Coronary artery (tissue), 2 donors: ENCODE measurements at regions not wholly inside any gene's neighbourhood (a gene's known extent, or its start where the extent isn't known, plus 50 kb on each side); places are given as distances from the start of the nearest gene placed in this dataset.

Experiments used
- DNase-seq: peaks from one replicate; pipeline ENCODE4 v3.0.0-alpha.2; 2017; ENCODE audit warnings: low spot score
- H3K27ac ChIP-seq, 2 donors: fragments of 200-600 bp; sonication (generic); one replicate each; pipeline ENCODE4 v1.5.1; 2016 to 2019
- H3K4me3 ChIP-seq: fragments of 200-600 bp; sonication (generic); 2 replicates; pipeline ENCODE4 v1.5.1; 2016; ENCODE audit warnings: mild to moderate bottlenecking, moderate library complexity
- TF ChIP-seq, protein P1 (sequence below): fragments of 200-600 bp; sonication (generic); IDR thresholded peaks from one replicate; pipeline ENCODE4 v1.5.1; 2019; ENCODE audit warnings: antibody characterized with exemption

DNA sequence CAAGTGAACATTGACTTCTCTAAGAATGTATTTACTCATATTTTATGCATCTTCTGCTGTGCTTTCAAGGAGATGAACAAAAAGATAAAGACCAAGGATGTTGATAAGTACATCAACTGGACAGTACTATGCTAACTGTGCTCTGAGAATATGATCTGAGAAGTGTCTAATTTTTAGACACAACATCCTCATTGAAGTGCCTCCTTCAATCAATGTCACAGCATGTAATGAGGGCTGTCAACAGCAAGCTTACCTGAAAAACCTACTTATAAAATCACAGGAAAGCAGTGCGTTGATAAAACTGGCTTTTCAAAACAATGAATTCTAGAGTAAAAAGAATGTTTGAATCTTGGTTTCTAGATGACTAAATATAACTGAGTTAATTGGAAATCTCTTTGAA is 452.9 kb upstream of the DSEL start:
- H3K4me3 ChIP-seq = no peak overlapping the region
- H3K27ac ChIP-seq = no peak overlapping the region
- no peak for DNase-seq
- TF ChIP-seq, protein P1, sequence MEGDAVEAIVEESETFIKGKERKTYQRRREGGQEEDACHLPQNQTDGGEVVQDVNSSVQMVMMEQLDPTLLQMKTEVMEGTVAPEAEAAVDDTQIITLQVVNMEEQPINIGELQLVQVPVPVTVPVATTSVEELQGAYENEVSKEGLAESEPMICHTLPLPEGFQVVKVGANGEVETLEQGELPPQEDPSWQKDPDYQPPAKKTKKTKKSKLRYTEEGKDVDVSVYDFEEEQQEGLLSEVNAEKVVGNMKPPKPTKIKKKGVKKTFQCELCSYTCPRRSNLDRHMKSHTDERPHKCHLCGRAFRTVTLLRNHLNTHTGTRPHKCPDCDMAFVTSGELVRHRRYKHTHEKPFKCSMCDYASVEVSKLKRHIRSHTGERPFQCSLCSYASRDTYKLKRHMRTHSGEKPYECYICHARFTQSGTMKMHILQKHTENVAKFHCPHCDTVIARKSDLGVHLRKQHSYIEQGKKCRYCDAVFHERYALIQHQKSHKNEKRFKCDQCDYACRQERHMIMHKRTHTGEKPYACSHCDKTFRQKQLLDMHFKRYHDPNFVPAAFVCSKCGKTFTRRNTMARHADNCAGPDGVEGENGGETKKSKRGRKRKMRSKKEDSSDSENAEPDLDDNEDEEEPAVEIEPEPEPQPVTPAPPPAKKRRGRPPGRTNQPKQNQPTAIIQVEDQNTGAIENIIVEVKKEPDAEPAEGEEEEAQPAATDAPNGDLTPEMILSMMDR = no peak

DNA sequence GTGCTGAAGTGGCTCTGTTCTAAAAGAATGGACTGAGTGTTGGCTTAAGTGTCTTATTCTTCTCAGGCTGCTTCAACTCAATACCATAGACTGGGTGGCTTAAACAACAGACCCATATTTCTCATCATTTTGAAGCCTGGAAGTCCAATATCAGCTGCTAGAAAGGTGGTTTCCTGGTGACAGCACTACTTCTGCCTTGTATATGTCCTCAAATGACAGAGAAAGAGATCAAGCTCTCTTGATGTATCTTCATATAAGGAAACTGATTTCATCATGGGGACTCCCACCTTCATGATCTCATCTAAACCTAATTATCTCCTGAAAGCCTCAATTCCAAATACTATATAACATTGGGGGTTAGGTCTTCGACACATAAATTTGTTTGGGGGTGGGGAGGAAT is 449.7 kb upstream of the DSEL start:
- Histone ChIP-seq H3K4me3 (no peak overlapping the region), H3K27ac (no peak overlapping the region)
- TF ChIP-seq, protein P1 = no peak
- DNase-seq = no peak

DNA sequence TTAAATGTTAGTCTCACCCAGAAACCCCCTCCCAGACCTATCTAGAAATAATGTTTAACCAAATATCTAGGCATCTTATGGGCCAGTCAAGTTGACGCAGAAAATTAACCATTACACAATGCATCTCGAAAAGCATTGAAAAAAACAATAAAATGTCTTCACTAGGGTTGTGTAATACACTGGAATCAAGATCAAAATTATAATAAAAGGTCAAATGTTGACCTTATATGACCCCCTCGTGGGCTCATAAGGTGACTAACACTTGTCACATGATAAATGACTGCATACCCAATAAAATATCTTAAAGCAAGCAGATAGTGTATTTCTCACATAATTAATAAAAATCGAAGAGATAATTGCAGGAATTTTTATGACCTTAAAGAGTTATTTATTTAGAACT is 447.9 kb upstream of the DSEL start:
- H3K4me3 ChIP-seq = no peak overlapping the region
- no peak overlapping the region for H3K27ac ChIP-seq
- TF ChIP-seq, protein P1 = no peak
- DNase-seq = no peak

- DNase-seq = no peak
- TF ChIP-seq, protein P1 = no peak
- no peak overlapping the region for H3K4me3 ChIP-seq
- no peak overlapping the region for H3K27ac ChIP-seq
These were observed 445.4 kb upstream of the DSEL start for GRCh38 chr18:67961701-67962440.

GRCh38 chr18:67957684-67958083 is 441.2 kb upstream of the DSEL start:
- Histone ChIP-seq H3K27ac (no peak overlapping the region), H3K4me3 (no peak overlapping the region)
- DNase-seq = no peak
- TF ChIP-seq, protein P1 = no peak

- H3K27ac ChIP-seq = no peak overlapping the region
- TF ChIP-seq, protein P1 = no peak
- no peak for DNase-seq
- no peak overlapping the region for H3K4me3 ChIP-seq
These were observed 438.1 kb upstream of the DSEL start for GRCh38 chr18:67954594-67954993.

- no peak overlapping the region for H3K27ac ChIP-seq
- no peak overlapping the region for H3K4me3 ChIP-seq
- TF ChIP-seq, protein P1 = no peak
- DNase-seq = no peak
These were observed 434.6 kb upstream of the DSEL start for GRCh38 chr18:67951137-67951536.
